Fibroblast of lung (primary cell): ENCODE measurements at regions not wholly inside any gene's neighbourhood (a gene's known extent, or its start where the extent isn't known, plus 50 kb on each side); places are given as distances from the start of the nearest gene placed in this dataset.

Experiments
- EZH2 ChIP-seq: IDR thresholded peaks from 2 replicates; pipeline ENCODE4 v1.5.1; 2012; ENCODE audit warnings: low read length, control low read depth, mild to moderate bottlenecking; ENCODE audit errors: missing control alignments
- TF ChIP-seq, protein P1 (sequence below), 2 donors: IDR thresholded peaks in 1 of 2; conservative IDR thresholded peaks in 1 of 2; 1 replicate in 1 of 2; 2 replicates in 1 of 2; pipeline ENCODE4 v1.5.1; 2011 to 2012; ENCODE audit warnings: low read length in 2 of 2, control low read depth in 1 of 2, inconsistent platforms in 1 of 2, low read depth in 1 of 2, mild to moderate bottlenecking in 1 of 2

DNA sequence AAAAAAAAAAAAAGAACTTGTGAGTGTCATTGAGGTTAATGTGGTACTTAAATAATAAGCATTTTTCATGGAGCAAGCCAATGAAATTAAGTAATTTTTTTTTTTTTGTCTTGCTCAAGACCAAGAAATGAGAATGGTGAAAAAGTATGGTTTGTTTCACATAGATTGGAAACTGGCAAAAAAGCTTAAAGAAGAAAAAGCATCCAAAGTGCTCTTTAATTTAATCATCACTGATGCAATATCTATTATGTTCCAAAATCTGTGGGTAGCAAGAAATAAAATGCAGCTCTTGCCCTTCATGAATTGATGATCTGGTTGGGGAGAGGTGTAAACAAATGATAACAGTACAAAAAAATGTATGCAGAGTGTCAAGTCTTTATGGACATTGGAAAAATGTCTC lies 980.6 kb downstream of the REEP3 start:
- TF ChIP-seq, protein P1, sequence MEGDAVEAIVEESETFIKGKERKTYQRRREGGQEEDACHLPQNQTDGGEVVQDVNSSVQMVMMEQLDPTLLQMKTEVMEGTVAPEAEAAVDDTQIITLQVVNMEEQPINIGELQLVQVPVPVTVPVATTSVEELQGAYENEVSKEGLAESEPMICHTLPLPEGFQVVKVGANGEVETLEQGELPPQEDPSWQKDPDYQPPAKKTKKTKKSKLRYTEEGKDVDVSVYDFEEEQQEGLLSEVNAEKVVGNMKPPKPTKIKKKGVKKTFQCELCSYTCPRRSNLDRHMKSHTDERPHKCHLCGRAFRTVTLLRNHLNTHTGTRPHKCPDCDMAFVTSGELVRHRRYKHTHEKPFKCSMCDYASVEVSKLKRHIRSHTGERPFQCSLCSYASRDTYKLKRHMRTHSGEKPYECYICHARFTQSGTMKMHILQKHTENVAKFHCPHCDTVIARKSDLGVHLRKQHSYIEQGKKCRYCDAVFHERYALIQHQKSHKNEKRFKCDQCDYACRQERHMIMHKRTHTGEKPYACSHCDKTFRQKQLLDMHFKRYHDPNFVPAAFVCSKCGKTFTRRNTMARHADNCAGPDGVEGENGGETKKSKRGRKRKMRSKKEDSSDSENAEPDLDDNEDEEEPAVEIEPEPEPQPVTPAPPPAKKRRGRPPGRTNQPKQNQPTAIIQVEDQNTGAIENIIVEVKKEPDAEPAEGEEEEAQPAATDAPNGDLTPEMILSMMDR (conservative IDR thresholded peaks at IDR 0.05 in 1 of 2, IDR thresholded peaks at IDR 0.05 in 1 of 2; ENCODE audit: low read depth in 1 of 2, low read length in 2 of 2) = no peak
- no peak for TF ChIP-seq EZH2
